ENCODE measurements at regions not wholly inside any gene's neighbourhood (a gene's known extent, or its start where the extent isn't known, plus 50 kb on each side); places are given as distances from the start of the nearest gene placed in this dataset.

DNA sequence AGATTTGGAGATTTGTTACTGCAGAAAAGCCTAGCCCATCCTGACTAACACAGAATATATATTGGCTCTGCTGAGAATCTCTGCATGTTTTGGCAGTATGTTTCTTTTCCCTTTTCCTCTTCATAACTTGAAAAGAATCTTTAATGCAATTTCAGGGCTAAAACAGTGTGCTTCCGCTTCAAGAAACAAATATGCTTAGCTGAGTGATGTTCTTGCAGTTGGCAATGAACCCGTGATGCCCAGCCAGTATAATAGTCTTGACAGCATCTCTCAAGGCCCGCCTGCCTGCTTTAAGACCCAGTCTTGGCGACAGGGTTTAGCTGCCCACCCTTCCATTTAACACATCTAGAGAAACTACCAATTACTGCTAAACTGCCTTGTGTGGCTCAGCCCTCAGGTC lies 184.5 kb downstream of the INO80D start:
- TF ChIP-seq, protein P1, sequence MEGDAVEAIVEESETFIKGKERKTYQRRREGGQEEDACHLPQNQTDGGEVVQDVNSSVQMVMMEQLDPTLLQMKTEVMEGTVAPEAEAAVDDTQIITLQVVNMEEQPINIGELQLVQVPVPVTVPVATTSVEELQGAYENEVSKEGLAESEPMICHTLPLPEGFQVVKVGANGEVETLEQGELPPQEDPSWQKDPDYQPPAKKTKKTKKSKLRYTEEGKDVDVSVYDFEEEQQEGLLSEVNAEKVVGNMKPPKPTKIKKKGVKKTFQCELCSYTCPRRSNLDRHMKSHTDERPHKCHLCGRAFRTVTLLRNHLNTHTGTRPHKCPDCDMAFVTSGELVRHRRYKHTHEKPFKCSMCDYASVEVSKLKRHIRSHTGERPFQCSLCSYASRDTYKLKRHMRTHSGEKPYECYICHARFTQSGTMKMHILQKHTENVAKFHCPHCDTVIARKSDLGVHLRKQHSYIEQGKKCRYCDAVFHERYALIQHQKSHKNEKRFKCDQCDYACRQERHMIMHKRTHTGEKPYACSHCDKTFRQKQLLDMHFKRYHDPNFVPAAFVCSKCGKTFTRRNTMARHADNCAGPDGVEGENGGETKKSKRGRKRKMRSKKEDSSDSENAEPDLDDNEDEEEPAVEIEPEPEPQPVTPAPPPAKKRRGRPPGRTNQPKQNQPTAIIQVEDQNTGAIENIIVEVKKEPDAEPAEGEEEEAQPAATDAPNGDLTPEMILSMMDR (IDR thresholded peaks at IDR 0.05): no peak

GRCh38 chr2:205898744-205899143 lies 187.2 kb downstream of the INO80D start:
- TF ChIP-seq, protein P1 (IDR thresholded peaks at IDR 0.05): no peak

GRCh38 chr2:205895981-205896655 lies 189.9 kb downstream of the INO80D start:
- TF ChIP-seq, protein P1 (IDR thresholded peaks at IDR 0.05): no peak

GRCh38 chr2:205892665-205893259 lies 193.2 kb downstream of the INO80D start:
- TF ChIP-seq, protein P1 (IDR thresholded peaks at IDR 0.05): no peak

GRCh38 chr2:205892251-205892655 lies 193.7 kb downstream of the INO80D start:
- TF ChIP-seq, protein P1 (IDR thresholded peaks at IDR 0.05): no peak

- TF ChIP-seq, protein P1 (IDR thresholded peaks at IDR 0.05): no peak
Measured at GRCh38 chr2:205889114-205889513, 196.9 kb downstream of the INO80D start.

GRCh38 chr2:205887637-205888036 lies 198.3 kb downstream of the INO80D start:
- TF ChIP-seq, protein P1 (IDR thresholded peaks at IDR 0.05): no peak
